ENCODE measurements at regions not wholly inside any gene's neighbourhood (a gene's known extent, or its start where the extent isn't known, plus 50 kb on each side); places are given as distances from the start of the nearest gene placed in this dataset.

GRCh38 chr6:41469156-41470028, 76.8 kb upstream of the FOXP4 start:
- Histone ChIP-seq H4K8ac (ENCODE audit: low read depth in 2 of 2, low read length in 2 of 2) (no peak overlapping the region; a peak in 1 of 4 replicates), H2BK5ac (ENCODE audit: low read depth, low read length, poor library complexity, severe bottlenecking) (no peak overlapping the region), H3K56ac (ENCODE audit: extremely low read depth, insufficient read depth, low read length) (no peak overlapping the region), H3K9me3 (ENCODE audit: control insufficient read depth, insufficient read depth, low read length) (no peaks in the 10 kb centered on the region), H3K36me3 (ENCODE audit: control insufficient read depth, insufficient read depth, low read length) (no peaks in the 10 kb centered on the region), H4K20me1 (ENCODE audit: insufficient read depth, low read length) (no peaks in the 10 kb centered on the region; the same call in 1 of the 2 replicates), H3K14ac (replicated peaks; ENCODE audit: low read depth, low read length) (no peak overlapping the region), H3K4me1 (ENCODE audit: control insufficient read depth, insufficient read depth, low read length) (0 out of 2 replicates have a peak, but pooled peaks cover 2% of the 10 kb centered on the region), H3K9ac (ENCODE audit: low read depth, low read length) (no peak overlapping the region), H3K4me2 (ENCODE audit: low read depth, low read length) (peak overlapping the region; percentile 31; the same call in 1 of the 2 replicates), H3K27ac (ENCODE audit: insufficient read depth, low read length) (no peak overlapping the region), H2BK120ac (ENCODE audit: low read depth, low read length) (no peak overlapping the region), H2AK5ac (ENCODE audit: low read depth, low read length) (no peak overlapping the region), H2BK20ac (ENCODE audit: low read depth, low read length) (no peak overlapping the region), H3K4me3 (ENCODE audit: insufficient read depth, low read depth, low read length) (no peak overlapping the region), H3K79me1 (ENCODE audit: low read depth in 1 of 2, low read length in 2 of 2) (no peaks in the 10 kb centered on the region), H4K5ac (ENCODE audit: low read depth, low read length) (no peak overlapping the region), H2BK15ac (ENCODE audit: low read depth, low read length) (no peak overlapping the region), H2AK9ac (replicated peaks; ENCODE audit: low read depth, low read length, poor library complexity) (no peak overlapping the region), H3K9me1 (ENCODE audit: insufficient read depth, low read length) (no peaks in the 10 kb centered on the region), H2AFZ (replicated peaks; ENCODE audit: low read length, poor library complexity) (peak overlapping the region; percentile 72), H3K18ac (ENCODE audit: low read depth, low read length) (no peak overlapping the region), H3K23ac (ENCODE audit: low read depth, low read length) (no peak overlapping the region), H3K27me3 (ENCODE audit: control insufficient read depth, insufficient read depth, low read length) (peaks cover 37% of the 10 kb centered on the region), H4K91ac (ENCODE audit: insufficient read depth, low read depth, low read length) (no peak overlapping the region), H3K4ac (ENCODE audit: low read depth, low read length) (no peak overlapping the region)
- BruUV-seq (replicated peaks) = no TSS peak
- in situ Hi-C loops (cut with MboI; ENCODE audit: low sequenced_read_pairs) (loop anchor here (10.0 kb wide), 1 partner anchor 115 kb away; no protein-coding TSS in a partner anchor), intact Hi-C loops (cut with micrococcal nuclease) (no loop called here), dilution Hi-C loops (cut with HindIII; ENCODE audit: low sequenced_read_pairs, unreplicated experiment) (no loop called here)
- ATAC-seq (ENCODE audit: low read depth) (peak; percentile 29; the same call in 1 of the 2 replicates), DNase-seq (no peak)
- WGBS, 2 experiments (ENCODE audit: extremely low coverage in 2 of 2, insufficient read length in 1 of 2) = 46% methylated on average over 7 of the region's 20 CpGs; no CpG with 5 or more reads in 1 of the 2 experiments
- POLR2A ChIA-PET (ENCODE audit: unreplicated experiment) = no interaction called here
- CTCF ChIA-PET = no interaction called here
- TF ChIP-seq, protein P1, sequence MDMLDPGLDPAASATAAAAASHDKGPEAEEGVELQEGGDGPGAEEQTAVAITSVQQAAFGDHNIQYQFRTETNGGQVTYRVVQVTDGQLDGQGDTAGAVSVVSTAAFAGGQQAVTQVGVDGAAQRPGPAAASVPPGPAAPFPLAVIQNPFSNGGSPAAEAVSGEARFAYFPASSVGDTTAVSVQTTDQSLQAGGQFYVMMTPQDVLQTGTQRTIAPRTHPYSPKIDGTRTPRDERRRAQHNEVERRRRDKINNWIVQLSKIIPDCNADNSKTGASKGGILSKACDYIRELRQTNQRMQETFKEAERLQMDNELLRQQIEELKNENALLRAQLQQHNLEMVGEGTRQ (IDR thresholded peaks at IDR 0.05; ENCODE audit: low read depth, low read length) = no peak
- TF ChIP-seq CTCF (conservative IDR thresholded peaks at IDR 0.05; ENCODE audit: low read depth, low read length) (no peak), POLR2A (IDR thresholded peaks at IDR 0.05; ENCODE audit: low read depth, low read length) (no peak), RAD21 (IDR thresholded peaks at IDR 0.05; ENCODE audit: low read length) (no peak), MXI1 (IDR thresholded peaks at IDR 0.05; ENCODE audit: borderline replicate concordance, low read depth, low read length) (no peak), CEBPB (IDR thresholded peaks at IDR 0.05; ENCODE audit: low read depth, low read length) (no peak), BHLHE40 (IDR thresholded peaks at IDR 0.05; ENCODE audit: low read depth, low read length) (no peak), RFX5 (IDR thresholded peaks at IDR 0.05; ENCODE audit: low read depth, low read length) (no peak), CHD1 (IDR thresholded peaks at IDR 0.05; ENCODE audit: low read depth, low read length) (no peak), FOS (IDR thresholded peaks at IDR 0.05; ENCODE audit: low read depth, low read length) (no peak), RCOR1 (IDR thresholded peaks at IDR 0.05; ENCODE audit: insufficient replicate concordance, low read length) (no peak), SMC3 (IDR thresholded peaks at IDR 0.05; ENCODE audit: low read depth, low read length) (no peak), MAZ (IDR thresholded peaks at IDR 0.05; ENCODE audit: borderline replicate concordance, low read depth, low read length) (no peak), NFE2L2 (IDR thresholded peaks at IDR 0.05; ENCODE audit: low read depth, low read length) (no peak)
- TF ChIP-seq, protein P2, sequence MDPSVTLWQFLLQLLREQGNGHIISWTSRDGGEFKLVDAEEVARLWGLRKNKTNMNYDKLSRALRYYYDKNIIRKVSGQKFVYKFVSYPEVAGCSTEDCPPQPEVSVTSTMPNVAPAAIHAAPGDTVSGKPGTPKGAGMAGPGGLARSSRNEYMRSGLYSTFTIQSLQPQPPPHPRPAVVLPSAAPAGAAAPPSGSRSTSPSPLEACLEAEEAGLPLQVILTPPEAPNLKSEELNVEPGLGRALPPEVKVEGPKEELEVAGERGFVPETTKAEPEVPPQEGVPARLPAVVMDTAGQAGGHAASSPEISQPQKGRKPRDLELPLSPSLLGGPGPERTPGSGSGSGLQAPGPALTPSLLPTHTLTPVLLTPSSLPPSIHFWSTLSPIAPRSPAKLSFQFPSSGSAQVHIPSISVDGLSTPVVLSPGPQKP (IDR thresholded peaks at IDR 0.05; ENCODE audit: borderline replicate concordance, low read depth, low read length) = no peak

Data from IMR-90 (cell line).